GM18951 (cell line): ENCODE measurements at regions not wholly inside any gene's neighbourhood (a gene's known extent, or its start where the extent isn't known, plus 50 kb on each side); places are given as distances from the start of the nearest gene placed in this dataset.

Source experiments
- POLR2A ChIP-seq: IDR thresholded peaks from 4 replicates; pipeline ENCODE4 v1.6.1; 2011; ENCODE audit warnings: mild to moderate bottlenecking; ENCODE audit not compliant: insufficient read length, insufficient read depth; ENCODE audit errors: extremely low read depth
- in situ Hi-C: fragments of 300-500 bp; cut with MboI; formaldehyde crosslinking; loops from one replicate; pipeline ENCODE4 v1.12.0; 2022; ENCODE audit warnings: low sequenced_read_pairs, mixed read lengths, inconsistent platforms; ENCODE audit not compliant: unreplicated experiment

GRCh38 chr5:39843767-39844166 lies 419.0 kb upstream of the DAB2 start:
- no peak for TF ChIP-seq POLR2A

GRCh38 chr5:39835371-39835770 lies 410.6 kb upstream of the DAB2 start:
- in situ Hi-C loops = no loop called here

More at GRCh38 chr5:39843767-39844166, 419.0 kb upstream of the DAB2 start:
- in situ Hi-C loops = no loop called here

GRCh38 chr5:39829441-39829840 lies 404.7 kb upstream of the DAB2 start:
- TF ChIP-seq POLR2A = no peak
- in situ Hi-C loops = no loop called here

More at GRCh38 chr5:39835371-39835770, 410.6 kb upstream of the DAB2 start:
- TF ChIP-seq POLR2A = no peak

DNA sequence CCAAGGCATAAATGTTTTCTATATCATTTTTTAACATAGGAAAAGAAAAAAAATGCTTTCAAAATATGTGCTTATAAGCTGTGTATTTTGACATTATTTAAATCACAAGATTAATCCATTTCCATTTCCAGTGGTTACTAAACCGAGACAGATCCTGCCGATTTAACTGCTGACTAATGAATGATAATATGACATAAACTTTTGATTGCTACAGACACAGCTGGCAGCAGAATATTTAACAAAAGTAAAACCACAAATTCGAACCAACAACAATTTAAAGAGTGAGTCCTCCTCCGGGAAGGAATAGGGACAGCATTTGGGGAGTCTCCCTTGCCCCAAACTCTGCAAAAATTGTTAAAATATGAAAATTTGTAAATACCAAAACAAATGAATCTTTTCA lies 401.3 kb upstream of the DAB2 start:
- in situ Hi-C loops = no loop called here
- TF ChIP-seq POLR2A = no peak

DNA sequence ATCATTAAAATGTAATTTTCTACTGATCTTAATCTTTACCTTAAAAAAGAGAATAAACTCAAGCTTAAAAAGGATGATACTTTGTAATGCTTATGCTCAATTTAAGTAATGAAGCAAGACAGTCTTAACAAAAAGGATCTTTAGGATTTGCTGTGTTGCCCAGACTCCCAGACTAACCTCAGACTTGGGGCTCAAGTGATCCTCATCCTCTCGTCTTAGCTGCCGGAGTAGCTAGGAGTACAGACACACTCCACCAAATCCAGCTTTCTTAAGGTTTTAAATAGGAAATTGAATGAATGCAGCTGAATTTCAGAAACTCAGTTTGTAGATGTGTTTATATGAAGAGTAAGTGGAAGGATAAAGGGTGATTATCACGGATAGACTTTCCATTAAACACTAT lies 400.5 kb upstream of the DAB2 start:
- in situ Hi-C loops = no loop called here
- no peak for TF ChIP-seq POLR2A

GRCh38 chr5:39822020-39822419 lies 397.2 kb upstream of the DAB2 start:
- in situ Hi-C loops = no loop called here
- TF ChIP-seq POLR2A = no peak

- no peak for TF ChIP-seq POLR2A
- in situ Hi-C loops = no loop called here
Observed at GRCh38 chr5:39816866-39817265, 392.1 kb upstream of the DAB2 start.

DNA sequence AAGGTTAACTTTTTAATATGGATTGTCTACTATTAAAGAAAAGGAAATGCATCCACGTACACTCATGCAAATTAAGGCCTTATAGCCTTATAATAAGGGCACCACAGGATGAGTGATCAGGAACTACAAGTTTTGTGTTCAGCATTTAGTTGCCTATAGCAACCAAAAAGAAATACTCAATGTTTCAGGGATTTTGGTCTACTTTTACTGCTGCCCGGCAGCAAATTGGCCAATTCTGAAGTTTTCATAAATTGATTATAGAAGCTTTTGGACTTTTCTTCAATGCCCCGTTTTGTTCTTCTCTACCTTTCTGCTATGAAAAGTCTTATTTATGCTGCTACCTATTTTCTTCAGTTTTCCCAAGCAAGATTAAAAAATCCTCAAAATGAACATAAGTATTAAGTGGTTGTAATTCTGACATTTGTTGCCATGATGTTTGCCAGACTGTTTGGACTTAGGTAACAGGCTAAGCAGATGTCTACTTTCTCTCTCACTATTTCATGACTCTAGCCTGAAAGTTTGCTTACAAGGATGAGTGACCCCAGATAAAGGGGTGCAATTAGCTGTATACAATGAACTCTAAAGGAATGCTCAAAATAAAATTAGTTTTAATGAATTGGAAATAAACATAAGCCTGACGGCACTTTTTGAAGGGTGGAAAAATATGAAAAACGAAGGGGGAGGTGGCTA lies 391.5 kb upstream of the DAB2 start:
- in situ Hi-C loops = no loop called here
- no peak for TF ChIP-seq POLR2A

GRCh38 chr5:39815711-39816110 lies 390.9 kb upstream of the DAB2 start:
- TF ChIP-seq POLR2A = no peak
- in situ Hi-C loops = no loop called here

- no peak for TF ChIP-seq POLR2A
- in situ Hi-C loops = no loop called here
Observed at GRCh38 chr5:39811381-39811780, 386.6 kb upstream of the DAB2 start.

DNA sequence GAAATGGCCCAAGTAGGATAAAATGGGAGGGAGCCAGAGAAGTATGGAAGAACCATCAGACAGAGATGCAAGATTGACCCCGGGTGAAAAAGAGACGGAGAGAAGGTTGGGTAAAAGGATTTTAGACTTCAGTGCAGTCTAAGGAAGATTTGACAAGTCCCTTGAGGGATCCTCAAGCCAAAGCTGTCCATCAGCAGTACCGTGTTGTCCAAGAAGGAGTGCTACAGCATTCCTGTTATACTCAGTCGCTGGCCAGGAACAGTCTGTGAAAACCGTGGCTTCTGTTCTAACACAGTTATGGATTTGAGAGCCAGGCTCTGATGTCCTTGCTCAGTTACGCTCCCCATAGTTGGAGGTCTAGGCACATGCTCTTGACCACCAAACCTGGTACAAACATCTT lies 383.9 kb upstream of the DAB2 start:
- no peak for TF ChIP-seq POLR2A
- in situ Hi-C loops = no loop called here

DNA sequence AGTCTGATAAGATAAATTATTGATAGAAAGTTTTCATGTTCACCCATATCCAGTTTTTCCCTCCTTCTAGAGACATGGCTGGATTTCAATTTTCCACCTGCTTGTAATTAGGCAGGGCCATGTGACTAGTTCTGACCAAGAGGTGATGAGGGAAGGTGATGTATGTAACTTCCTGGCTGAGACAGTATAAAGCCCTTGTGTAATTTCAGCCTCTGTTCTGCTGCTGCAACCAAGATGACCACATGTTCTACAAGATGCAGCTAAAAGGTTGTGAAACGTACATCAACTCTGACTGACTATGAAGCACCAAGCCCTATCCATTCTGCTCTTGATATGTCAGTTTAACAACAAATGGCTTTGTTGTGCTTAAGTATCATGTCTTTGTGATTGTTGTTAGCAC lies 376.5 kb upstream of the DAB2 start:
- no peak for TF ChIP-seq POLR2A
- in situ Hi-C loops = no loop called here

- no peak for TF ChIP-seq POLR2A
- in situ Hi-C loops = no loop called here
Observed at GRCh38 chr5:39800042-39800601, 375.3 kb upstream of the DAB2 start.

DNA sequence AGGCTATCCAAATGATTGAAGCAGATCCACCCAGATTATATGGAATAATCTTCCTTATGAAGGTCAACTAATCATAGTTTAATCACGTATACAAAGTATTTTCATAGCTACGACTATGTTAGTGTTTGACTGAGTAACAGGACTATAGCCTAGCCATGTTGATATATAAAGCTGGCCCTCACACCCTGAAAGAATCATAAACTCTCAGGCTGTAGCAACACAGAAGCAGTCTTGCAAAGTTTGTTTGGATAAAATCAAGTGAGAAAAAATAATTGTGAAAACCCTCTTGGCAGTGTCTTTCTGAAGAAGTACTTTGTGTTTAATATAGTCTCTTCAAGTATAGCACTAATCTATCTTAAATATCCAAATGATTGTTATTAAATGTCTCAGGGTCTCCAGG lies 374.5 kb upstream of the DAB2 start:
- in situ Hi-C loops = no loop called here
- TF ChIP-seq POLR2A = no peak
